Activated T-helper 1 cell treated with anti-CD3 and anti-CD28 coated beads, Interleukin-12 subunit alpha, Interleukin-12 subunit beta, Interleukin-2, Interleukin-4 antibody, amounts not matched to agents 30 ng/mL and 10 ng/mL and 1 ng/mL, durations not matched to agents 14 hours and 24 hours and 36 hours (primary cell): ENCODE measurements at regions not wholly inside any gene's neighbourhood (a gene's known extent, or its start where the extent isn't known, plus 50 kb on each side); places are given as distances from the start of the nearest gene placed in this dataset.

Source experiments
- DNase-seq: peaks from one replicate; pipeline ENCODE4 v3.0.0; 2021; ENCODE audit warnings: low spot score
- H3K27ac Mint-ChIP-seq: one replicate; pipeline ENCODE4 v1.8.0; 2021; ENCODE audit warnings: mild to moderate bottlenecking, mixed read lengths
- H3K27me3 Mint-ChIP-seq: one replicate; pipeline ENCODE4 v1.8.0; 2022; ENCODE audit warnings: mild to moderate bottlenecking, moderate library complexity, mixed read lengths; ENCODE audit not compliant: insufficient read depth
- H3K36me3 Mint-ChIP-seq: one replicate; pipeline ENCODE4 v1.8.0; 2021; ENCODE audit warnings: low read depth, mixed read lengths
- H3K4me1 Mint-ChIP-seq: one replicate; pipeline ENCODE4 v1.8.0; 2021; ENCODE audit warnings: low read depth, mixed read lengths
- H3K4me3 Mint-ChIP-seq: one replicate; pipeline ENCODE4 v1.8.0; 2021; ENCODE audit warnings: mild to moderate bottlenecking, moderate library complexity, mixed read lengths
- H3K9me3 Mint-ChIP-seq: one replicate; pipeline ENCODE4 v1.8.0; 2021; ENCODE audit warnings: mixed read lengths
- intact Hi-C: fragments of 100-400 bp; cut with micrococcal nuclease; formaldehyde crosslinking; loops from one replicate; pipeline ENCODE4 v1.15.1; 2024

DNA sequence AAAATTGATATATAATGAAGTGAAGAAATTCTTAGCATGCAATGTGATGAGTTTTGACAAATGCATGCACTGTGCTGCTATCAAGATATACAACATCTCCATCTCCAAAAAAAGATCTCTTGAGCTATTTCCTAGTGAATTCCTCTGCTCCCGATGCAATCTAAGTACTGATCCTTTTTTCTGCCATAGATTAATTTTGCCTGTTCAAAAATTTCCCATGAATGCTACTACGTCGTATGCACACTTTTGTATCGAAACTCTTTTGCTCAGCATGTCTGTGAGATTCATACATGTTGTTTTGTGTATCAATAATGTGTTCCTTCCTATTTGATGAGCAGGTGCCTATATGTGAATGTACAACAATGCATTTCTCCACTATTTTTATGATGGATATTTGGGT lies 647.4 kb downstream of the MTRR start:
- intact Hi-C loops: no loop called here
- Mint-ChIP-seq H3K36me3 (no peaks in the 10 kb centered on the region), H3K9me3 (peaks cover 6% of the 10 kb centered on the region), H3K27me3 (no peaks in the 10 kb centered on the region), H3K4me3 (no peak overlapping the region), H3K4me1 (no peaks in the 10 kb centered on the region), H3K27ac (no peak overlapping the region)
- no peak for DNase-seq

DNA sequence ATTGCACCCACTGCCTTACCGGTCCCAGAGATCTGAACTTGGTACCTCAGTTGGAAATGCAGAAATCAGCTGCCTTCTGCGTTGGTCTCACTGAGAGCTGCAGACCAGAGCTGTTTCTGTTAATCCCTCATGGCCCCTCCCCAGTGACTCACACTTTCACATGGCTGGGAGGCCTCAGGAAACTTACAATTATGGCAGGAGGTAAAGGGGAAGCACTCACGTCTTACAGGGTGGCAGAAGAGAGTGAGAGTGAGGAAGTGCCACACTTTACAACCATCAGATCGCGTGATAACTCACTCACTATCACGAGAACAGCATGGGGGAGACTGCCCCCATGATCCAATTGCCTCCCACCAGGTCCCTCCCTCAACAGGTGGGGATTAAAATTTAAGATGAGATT lies 648.5 kb downstream of the MTRR start:
- DNase-seq: no peak
- intact Hi-C loops: no loop called here
- no peaks in the 10 kb centered on the region for H3K27me3 Mint-ChIP-seq
- H3K4me3 Mint-ChIP-seq: no peak overlapping the region
- H3K36me3 Mint-ChIP-seq: no peaks in the 10 kb centered on the region
- no peaks in the 10 kb centered on the region for H3K4me1 Mint-ChIP-seq
- H3K27ac Mint-ChIP-seq: no peak overlapping the region
- H3K9me3 Mint-ChIP-seq: peaks cover 6% of the 10 kb centered on the region

DNA sequence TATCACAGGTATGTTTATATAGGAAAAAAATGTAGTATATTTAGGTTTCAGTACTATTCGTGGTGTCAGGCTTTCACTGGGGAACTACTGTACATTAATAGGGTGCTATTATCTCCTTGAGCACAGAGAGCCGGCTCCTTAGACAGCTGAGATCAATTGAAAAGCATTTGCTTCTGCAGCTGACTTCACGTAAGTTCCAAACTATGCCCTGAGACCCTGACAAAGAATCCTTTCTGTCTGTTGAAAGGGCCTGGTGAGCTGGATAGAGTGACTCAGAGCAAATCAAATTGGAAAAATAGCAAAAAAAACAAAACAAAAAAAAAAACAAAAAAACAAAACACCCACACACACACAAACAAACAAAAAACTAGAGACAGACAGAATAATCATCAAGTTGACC lies 652.0 kb downstream of the MTRR start:
- Mint-ChIP-seq H3K4me3 (no peak overlapping the region), H3K36me3 (no peaks in the 10 kb centered on the region), H3K27ac (no peak overlapping the region), H3K9me3 (peaks cover 3% of the 10 kb centered on the region), H3K27me3 (no peaks in the 10 kb centered on the region), H3K4me1 (no peaks in the 10 kb centered on the region)
- intact Hi-C loops: no loop called here
- no peak for DNase-seq

DNA sequence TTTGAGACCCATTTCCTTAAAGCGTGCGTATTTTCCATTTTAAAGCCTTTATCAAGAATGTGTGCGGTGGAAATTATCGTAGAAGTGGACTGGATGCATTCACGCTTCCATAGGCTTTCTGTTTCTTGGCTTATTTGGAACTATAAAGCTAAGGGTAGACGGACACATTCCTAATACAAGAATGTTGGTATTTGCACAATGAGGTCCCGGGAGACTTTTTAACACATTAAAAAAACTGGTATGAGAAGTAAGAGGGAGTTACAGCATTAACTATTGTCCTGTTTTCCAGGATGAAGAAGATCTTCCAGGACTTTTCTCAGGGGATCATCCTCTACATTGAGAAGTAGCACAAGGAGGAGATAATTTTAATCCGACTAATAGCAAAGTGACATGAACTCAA lies 653.0 kb downstream of the MTRR start:
- Mint-ChIP-seq H3K27ac (no peak overlapping the region), H3K36me3 (no peaks in the 10 kb centered on the region), H3K4me3 (no peak overlapping the region), H3K4me1 (no peaks in the 10 kb centered on the region), H3K27me3 (no peaks in the 10 kb centered on the region), H3K9me3 (peaks cover 3% of the 10 kb centered on the region)
- intact Hi-C loops: no loop called here
- no peak for DNase-seq

DNA sequence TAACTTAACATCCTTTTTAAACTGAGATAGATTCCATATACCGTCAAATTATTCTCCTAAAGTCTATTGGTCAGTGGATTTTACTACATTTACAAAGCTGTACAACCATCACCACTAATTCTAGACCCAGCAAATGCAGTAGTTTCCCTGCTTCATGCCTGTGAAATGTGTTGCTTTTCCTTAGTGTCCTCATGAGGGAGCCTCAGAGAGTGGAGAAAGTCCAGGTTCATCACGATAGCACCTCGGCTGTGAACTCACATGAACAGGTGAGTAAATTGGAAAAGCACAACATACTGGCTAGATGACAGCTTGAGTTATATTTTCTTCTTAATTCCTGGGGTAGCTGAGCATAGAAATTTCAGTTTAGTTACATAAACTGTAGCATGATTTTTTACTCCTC lies 653.7 kb downstream of the MTRR start:
- intact Hi-C loops: no loop called here
- Mint-ChIP-seq H3K4me3 (no peak overlapping the region), H3K36me3 (no peaks in the 10 kb centered on the region), H3K27me3 (no peaks in the 10 kb centered on the region), H3K4me1 (no peaks in the 10 kb centered on the region), H3K27ac (no peak overlapping the region), H3K9me3 (peaks cover 3% of the 10 kb centered on the region)
- no peak for DNase-seq

DNA sequence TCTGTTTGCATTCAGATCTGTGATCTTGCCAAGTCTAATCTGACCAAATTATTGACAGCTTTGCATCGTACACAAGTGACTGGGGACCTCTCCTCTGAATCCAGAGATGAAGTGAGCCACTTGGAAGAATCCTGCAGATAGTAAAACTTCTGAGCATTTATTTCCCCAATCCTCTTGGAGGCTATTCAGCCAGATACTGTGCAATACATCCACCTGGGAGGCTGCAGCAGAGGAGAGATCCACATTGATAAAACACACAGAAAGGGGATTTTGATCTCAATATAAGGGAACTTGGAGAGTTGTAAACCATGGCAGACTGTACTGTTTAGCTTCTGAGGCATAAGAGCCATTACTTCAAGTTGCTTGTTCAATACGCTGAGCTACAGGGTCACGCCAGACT lies 654.6 kb downstream of the MTRR start:
- Mint-ChIP-seq H3K9me3 (peaks cover 3% of the 10 kb centered on the region), H3K36me3 (no peaks in the 10 kb centered on the region), H3K4me3 (no peak overlapping the region), H3K4me1 (no peaks in the 10 kb centered on the region), H3K27ac (no peak overlapping the region), H3K27me3 (no peaks in the 10 kb centered on the region)
- no peak for DNase-seq
- intact Hi-C loops: no loop called here

DNA sequence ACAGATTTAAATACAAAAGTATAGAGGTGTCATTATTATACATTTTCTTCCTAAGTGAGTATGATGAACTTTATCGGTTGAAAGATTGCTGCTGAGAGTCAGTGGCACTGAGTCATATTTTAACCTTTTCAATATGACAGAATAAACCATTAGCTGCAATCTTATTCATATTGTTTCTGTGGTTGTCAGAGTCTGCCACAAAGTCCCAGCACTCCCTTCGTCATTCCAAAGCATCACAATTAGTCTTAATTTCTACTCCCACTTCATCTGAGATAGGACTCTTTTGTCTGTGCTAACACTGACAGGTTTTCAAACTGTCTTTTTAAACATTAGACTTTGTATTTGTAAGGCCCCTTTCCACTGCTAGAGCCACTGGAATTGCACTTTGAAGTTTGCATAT lies 656.9 kb downstream of the MTRR start:
- Mint-ChIP-seq H3K27me3 (no peaks in the 10 kb centered on the region), H3K9me3 (peaks cover 3% of the 10 kb centered on the region), H3K4me1 (no peaks in the 10 kb centered on the region), H3K4me3 (no peak overlapping the region), H3K27ac (no peak overlapping the region), H3K36me3 (no peaks in the 10 kb centered on the region)
- DNase-seq: no peak
- intact Hi-C loops: no loop called here

DNA sequence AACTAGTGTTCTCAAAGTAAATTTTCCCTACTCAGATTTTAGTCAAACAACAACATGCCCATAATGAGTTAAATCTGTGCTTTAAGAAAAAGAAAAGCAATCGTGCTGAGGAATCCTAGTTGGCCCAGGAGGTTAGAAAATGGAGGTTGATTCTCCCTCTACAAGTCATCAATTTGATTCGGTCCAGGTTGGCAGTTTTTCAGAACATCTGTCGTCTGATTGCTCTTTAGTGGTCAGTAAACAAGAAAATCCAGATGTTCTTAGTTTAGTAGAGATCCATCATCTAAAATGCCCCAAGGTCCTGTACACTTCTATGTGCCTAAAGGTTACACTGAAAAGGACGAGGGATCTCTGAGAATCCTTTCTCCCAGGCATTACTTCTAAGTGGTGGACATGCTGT lies 659.2 kb downstream of the MTRR start:
- Mint-ChIP-seq H3K4me1 (no peaks in the 10 kb centered on the region), H3K4me3 (no peak overlapping the region), H3K27me3 (no peaks in the 10 kb centered on the region), H3K27ac (no peak overlapping the region), H3K36me3 (no peaks in the 10 kb centered on the region), H3K9me3 (no peaks in the 10 kb centered on the region)
- DNase-seq: no peak
- intact Hi-C loops: no loop called here

DNA sequence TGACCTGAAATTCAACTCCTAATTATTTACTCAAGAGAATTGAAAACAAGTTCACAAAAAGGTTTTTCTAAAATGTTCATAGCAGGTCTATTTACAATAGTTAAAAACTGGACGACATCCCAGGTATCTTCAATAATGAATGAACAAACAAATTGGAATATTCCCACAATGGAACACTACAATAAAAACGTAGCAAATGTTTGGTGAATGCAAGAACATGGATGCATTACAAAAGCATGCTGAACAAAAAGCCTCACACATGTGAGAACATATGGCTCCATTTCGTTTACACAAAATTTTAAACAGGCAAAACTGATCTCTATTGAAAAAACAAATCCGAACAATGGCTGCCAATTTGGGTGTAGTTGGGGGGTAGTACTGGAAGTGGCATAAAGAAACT lies 669.9 kb downstream of the MTRR start:
- Mint-ChIP-seq H3K27me3 (no peaks in the 10 kb centered on the region), H3K9me3 (no peaks in the 10 kb centered on the region), H3K4me1 (no peaks in the 10 kb centered on the region), H3K36me3 (no peaks in the 10 kb centered on the region), H3K4me3 (no peak overlapping the region), H3K27ac (no peak overlapping the region)
- DNase-seq: no peak
- intact Hi-C loops: no loop called here

DNA sequence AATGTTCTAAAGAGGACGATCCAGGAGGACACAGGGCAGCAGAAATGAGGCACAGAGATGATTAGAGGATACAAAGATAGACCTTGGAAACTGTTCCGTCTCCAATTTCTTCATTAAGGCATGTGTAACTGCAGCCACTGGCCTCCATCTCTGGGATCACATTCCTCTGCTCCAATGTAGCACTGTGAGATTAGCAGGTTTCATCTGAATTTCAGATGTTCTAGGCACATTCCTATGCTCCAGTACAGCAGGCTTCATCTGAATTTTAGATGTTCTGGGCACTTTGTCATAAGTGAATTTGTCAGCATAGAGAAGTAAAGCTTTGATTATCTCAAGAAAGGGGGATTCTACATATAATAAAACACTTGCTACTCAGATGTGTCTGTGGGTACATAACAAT lies 671.4 kb downstream of the MTRR start:
- H3K27ac Mint-ChIP-seq: no peak overlapping the region
- H3K4me1 Mint-ChIP-seq: no peaks in the 10 kb centered on the region
- DNase-seq: no peak
- H3K36me3 Mint-ChIP-seq: no peaks in the 10 kb centered on the region
- intact Hi-C loops: no loop called here
- no peaks in the 10 kb centered on the region for H3K9me3 Mint-ChIP-seq
- H3K27me3 Mint-ChIP-seq: no peaks in the 10 kb centered on the region
- H3K4me3 Mint-ChIP-seq: no peak overlapping the region

DNA sequence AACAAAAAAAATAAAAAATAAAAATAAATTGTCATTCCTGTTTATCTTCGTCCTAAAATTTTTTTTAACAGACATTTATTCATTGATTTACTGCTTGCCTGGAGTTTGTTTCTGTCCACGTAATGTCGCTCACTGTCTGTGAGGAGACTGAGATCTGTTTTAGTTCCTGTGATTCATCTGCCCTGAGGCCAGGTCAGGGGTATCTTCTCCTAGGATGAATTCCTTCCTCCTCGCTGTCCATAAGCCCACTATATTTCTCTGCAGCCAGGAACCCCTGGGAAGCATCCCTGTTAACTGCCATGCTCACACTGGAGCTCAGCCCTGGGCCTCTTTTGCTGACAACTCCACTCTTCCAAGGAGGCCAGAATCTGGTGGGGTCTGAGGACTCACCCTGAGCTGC lies 682.0 kb downstream of the MTRR start:
- no peaks in the 10 kb centered on the region for H3K4me1 Mint-ChIP-seq
- no peak overlapping the region for H3K27ac Mint-ChIP-seq
- no peak overlapping the region for H3K4me3 Mint-ChIP-seq
- no peaks in the 10 kb centered on the region for H3K27me3 Mint-ChIP-seq
- peaks cover 17% of the 10 kb centered on the region for H3K9me3 Mint-ChIP-seq
- intact Hi-C loops: no loop called here
- DNase-seq: no peak
- no peaks in the 10 kb centered on the region for H3K36me3 Mint-ChIP-seq

DNA sequence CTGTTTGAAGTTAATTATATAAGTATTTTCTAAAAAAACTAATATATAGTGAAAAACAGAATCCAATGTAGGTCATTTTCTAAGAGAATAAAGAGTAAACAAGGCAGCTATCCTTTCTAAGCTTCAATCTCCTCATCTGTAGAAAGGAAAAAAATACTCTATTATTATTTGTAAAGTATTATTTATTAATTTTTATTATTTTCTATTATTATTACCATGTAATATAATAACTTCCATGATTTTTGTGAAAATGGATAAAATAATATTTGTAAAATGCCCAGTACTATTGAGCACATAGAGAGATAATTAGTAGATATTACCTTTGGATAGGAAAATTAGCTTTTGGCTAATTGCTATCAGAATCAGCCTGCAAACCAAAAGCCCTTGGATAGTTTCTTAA lies 684.4 kb downstream of the MTRR start:
- Mint-ChIP-seq H3K4me3 (no peak overlapping the region), H3K27me3 (no peaks in the 10 kb centered on the region), H3K9me3 (peaks cover 10% of the 10 kb centered on the region), H3K4me1 (no peaks in the 10 kb centered on the region), H3K27ac (no peak overlapping the region), H3K36me3 (no peaks in the 10 kb centered on the region)
- intact Hi-C loops: no loop called here
- DNase-seq: no peak

DNA sequence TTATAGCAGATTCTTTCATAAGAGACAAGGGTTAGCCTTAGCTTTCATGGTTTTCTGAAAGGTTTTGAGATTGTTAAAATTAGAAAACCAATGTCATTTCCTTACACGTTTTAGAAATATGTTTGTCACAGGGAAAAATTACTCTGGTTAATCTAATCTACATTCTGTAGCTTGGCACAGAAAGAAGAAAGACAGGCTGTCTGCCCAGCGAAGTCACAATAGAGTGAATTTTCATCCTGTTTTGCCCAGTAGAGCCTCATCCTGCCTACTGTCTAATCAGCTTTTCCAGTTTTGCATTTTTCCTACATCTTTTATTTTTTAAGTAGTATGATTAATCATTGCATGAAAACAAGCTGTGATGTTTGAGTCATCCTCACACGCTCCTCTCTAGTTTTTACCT lies 688.8 kb downstream of the MTRR start:
- Mint-ChIP-seq H3K9me3 (peaks cover 14% of the 10 kb centered on the region), H3K27ac (no peak overlapping the region), H3K36me3 (no peaks in the 10 kb centered on the region), H3K4me3 (no peak overlapping the region), H3K27me3 (no peaks in the 10 kb centered on the region), H3K4me1 (no peaks in the 10 kb centered on the region)
- DNase-seq: no peak
- intact Hi-C loops: no loop called here

DNA sequence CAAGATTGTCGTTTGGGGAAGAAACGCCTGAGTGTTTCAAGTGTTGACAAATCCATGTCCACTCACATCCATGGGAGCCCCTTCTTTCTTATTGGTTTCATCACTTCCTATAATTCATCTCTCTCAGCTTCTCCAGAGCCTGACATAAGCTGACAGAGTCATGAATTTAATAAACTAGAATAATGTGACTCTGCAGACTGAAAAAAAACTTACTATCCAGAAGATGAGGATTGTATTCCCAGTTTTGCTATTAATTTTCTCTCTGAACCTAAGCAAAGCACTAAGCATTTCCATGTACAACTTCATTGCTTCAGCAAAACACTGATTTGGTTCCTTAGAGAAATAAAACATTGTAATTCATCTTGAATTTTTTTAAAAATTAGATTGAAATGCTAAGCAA lies 691.8 kb downstream of the MTRR start:
- Mint-ChIP-seq H3K4me1 (no peaks in the 10 kb centered on the region), H3K36me3 (no peaks in the 10 kb centered on the region), H3K4me3 (no peak overlapping the region)

More for the DNA sequence above, 691.8 kb downstream of the MTRR start:
- DNase-seq: no peak
- Mint-ChIP-seq H3K27me3 (no peaks in the 10 kb centered on the region), H3K9me3 (peaks cover 3% of the 10 kb centered on the region), H3K27ac (no peak overlapping the region)
- intact Hi-C loops: no loop called here
